Anterior cingulate cortex (tissue), 58 donors: ENCODE measurements at regions not wholly inside any gene's neighbourhood (a gene's known extent, or its start where the extent isn't known, plus 50 kb on each side); places are given as distances from the start of the nearest gene placed in this dataset.
A peak's percentile ranks its signal among the peaks of the same experiment; 100 is the strongest.
"Not testable (repeated sequence)": the region's sequence is repeated elsewhere in the genome, so short reads cannot be mapped to it uniquely, and the experiment has no call there.

Source experiments
- DNase-seq, 58 donors: peaks; one replicate each; lab custom pipeline; 2025; lab: John Stamatoyannopoulos, UW

DNA sequence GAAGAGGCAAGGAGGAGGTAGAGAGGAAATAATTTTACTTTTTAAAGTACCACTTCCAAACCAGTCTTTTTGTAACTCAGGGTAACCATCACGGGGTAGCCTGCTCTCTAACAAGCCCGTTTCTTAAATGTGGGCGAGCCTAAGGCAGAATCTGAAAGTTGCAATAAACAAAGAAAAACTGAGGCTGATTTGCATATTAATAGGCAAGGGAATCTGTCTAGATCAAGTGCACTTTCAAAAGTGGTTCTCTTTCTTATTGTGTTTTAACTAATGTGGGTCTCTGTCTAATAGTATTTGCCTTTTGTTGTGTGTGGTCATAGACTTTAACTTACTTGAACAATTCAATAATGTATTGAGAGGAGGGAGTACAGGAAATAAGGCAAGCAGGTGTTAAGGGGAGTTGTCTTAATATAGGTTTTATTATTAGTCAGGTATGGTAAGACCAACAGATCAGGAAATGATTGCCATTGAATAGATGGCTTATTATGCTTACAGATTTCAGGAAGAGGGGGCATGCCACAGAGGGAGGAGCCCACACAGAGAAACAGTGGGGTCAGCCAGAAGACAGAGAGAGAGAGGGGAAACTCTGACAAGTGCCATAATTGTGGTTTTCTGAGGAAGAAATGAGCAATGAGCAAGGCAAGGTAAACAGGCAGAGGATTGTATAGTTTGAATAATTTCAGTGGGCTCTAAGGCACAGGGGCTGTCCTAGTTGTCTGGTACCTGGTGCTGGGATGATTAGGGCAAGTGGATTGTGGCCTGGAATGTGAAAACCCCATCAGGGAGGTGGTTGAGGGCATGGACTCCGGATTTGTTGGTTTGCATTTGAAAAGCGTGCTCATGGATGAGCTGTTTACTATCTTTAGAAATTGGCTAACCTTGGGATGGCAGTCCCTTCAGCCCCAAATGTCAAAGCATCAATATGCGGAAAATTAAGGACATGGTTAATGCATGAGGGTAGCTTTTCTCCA is 237.2 kb downstream of the TOX3 start:
- DNase-seq = no peak

DNA sequence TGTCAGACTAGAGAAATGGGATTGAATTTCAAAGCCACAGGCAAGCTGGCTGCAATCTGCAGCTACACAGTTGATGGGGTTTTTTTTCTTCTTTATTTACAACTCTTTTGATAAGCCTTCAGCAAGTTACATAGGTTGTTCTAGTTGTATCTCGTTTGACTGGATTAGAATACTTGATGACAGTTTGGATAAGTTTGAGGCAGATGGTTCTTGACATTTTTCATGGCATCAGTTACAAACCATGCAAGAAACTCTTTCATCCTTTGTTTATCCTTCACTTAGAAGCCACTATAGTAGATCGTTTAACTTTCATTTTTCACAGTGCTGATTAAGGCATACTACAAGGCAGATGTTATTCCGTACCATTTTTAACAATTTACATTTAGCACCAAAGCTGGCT is 238.9 kb downstream of the TOX3 start:
- DNase-seq = no peak

DNA sequence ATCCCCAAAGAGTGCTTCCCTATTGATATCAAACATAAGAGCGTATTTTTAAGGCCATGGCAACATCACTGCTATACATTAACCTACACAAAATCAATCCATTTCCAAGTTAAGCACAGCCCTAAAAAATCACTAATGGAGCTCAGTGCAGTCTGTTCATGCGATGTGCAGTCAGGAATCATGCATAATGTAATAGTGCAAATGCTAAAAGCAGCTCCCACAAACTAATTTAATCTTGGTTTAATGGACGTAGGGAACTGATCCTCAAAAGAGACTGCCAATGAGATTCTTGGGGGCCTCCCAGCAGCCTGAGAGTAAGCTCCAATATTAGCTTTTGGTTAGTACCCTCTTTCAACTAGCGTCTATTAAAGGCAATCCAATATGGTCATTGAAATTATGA is 245.9 kb downstream of the TOX3 start:
- no peak for DNase-seq

DNA sequence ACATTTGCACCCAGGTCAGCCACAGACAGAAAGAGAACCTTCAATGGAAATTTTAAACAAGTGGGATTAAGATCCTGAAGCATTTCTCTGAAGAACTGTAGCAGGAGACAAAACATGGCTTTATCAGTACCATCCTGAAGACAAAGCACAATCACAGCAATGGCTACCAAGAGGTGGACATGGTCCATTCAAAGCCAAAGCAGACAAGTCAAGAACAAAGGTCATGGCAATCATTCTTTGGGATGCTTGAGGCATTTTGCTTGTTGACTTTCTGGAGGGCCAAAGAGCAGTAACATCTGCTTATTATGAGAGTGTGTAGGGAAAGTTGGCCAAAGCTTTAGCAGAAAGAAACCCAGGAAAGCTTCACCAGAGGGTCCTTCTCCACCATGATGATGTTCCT is 248.2 kb downstream of the TOX3 start:
- no peak for DNase-seq

DNA sequence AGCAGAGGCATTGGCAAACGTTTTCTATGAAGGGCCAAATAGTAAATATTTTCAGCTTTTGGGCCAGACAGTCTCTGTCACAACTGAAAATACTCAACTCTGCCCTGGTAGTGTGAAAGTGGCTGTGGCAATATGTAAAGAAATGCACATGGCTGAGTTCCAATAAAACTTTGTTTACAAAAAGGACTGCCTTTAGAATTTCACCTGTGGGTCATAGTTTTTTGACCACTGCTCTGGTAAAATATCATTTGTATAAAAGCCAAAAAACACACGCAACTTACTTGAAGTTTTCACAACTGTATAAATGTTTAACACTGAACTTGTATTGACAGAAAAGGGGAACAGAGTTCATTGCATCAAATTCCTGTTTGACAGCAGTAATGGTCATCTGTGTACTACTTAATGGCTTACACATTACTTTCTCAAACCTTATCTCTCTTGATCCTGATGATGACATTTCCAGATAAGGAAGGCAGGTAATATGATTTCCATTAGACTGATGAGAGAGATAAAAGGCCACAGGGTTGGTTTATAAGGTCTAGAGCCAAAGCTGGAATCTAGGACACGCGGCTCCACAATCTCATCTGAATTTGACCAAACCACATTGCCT is 250.1 kb downstream of the TOX3 start:
- not testable (repeated sequence) for DNase-seq

DNA sequence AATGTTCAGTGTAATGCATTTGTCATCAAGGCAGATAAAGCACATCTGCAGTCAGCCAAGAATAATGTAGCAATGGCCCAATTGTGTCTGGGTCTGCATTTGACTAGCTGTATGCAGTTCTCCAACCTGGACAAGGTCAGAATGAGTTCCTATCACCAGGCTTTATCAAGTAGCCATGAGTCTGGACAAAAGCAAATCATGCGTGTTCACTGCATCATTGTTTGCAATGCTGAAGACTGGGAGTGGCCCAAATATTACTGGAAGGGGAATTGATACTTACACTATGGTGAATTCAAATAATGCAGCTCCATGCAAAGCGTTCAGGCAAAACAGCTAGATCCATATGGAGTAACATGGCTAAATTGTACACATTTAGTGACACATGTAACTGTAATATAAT is 250.9 kb downstream of the TOX3 start:
- DNase-seq = no peak

DNA sequence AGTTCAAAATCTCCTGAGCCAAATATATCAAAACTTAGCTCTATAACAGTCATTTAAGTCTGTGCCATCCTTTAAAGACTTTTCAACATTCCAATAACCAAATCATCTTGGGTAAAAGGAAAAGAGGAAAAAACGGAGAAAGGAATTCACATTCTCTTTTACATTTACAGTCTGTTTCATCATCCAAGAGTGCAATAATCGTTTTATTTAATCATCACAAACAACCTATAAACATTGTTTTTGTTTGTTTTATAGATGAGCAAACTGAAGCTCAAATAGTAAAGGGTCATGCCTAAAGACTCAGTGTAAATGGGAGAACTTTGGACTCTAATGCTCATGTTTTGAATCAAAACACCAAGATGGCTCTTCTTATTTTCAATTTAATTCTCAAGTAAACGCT is 252.3 kb downstream of the TOX3 start:
- DNase-seq = no peak

DNA sequence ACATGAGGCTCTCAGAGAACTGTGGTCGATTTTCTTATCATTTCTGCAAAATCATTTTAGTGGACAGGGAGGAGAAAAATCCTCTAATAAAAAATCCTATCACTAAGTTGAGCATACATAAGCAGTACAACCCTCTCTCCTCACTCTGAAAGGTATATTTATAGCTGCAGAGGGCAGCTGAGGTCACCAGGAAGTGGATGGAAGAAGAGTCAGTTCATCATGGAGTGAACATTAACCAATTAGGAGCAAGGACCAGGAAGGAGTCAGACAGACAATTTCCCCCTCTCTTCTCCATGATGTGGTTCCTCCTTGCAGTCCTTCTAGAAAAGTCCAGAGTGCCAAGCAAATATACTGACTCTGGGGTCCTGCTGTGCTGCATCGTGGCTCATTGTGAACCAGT is 253.7 kb downstream of the TOX3 start:
- no peak for DNase-seq

DNA sequence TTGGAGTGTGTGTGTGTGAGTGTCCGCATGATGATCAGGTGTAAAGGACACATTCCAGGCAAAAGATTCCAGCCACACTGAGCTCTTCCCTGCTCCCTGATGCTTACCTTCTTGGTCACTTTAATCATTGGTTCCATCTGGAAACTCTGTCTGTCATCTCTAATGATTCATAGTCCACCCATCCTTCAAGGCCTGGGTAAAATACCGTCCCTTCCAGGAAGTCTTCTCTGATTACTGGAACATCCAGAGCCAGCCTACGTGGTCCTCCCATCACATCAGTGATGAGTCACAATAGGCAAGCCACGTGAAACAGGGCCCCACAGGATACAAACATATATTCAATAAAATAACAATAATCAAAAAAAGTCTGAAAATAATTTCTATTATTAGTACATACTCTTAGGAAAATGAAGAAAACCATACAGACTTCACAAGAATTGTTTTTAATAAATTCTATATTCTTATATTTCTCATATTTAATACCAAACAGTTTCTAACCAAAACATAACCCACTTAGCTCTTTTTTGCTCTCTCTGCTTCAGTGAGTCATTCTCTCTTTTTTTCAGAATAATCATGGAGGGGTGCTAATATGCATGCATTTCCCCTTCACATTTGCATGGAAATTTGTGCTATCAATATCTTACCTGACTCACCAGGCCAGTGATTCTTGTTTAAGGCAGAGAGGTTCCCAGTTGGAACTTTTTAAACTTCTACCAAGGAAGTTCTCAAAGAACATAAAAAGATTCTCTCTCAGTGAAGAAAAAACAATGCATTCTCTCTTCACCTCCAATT is 263.2 kb downstream of the TOX3 start:
- no peak for DNase-seq

DNA sequence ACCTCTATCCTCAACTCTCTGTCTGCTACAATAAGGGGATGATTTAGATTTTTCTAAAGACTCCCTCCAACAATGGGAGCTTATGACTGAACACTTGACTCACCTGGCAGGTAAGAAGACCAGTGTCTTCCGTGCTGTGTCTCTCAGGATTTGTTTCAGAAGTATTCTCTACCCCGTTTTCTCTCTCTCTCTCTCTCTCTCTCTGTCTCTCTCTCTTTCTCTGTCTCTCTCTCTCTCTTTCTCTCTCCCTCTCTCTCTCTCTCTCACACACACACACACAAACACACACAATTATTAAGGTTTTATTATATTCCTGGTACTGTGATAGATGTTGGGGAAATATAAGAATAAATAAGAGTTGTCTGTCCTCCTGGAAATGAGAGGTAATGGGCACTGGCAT is 263.9 kb downstream of the TOX3 start:
- no peak for DNase-seq

DNA sequence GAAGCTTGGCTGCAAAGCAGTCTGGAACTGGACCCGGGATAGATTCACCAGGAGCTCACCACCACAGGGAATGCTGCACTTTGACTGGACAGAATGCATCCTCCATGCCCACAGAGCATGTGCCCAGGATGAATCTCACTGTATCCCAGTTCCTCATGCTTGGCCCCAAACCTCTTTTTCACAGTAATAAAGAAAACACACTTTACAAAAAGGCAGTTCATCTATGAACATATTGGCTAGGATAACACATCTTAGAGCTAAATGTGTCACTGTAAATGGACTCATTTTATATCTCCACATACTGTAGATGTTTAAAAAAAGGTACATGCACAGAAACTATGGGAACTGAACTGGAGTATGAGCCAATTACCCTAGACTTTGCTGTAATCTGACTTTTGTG is 266.9 kb downstream of the TOX3 start:
- DNase-seq = no peak

DNA sequence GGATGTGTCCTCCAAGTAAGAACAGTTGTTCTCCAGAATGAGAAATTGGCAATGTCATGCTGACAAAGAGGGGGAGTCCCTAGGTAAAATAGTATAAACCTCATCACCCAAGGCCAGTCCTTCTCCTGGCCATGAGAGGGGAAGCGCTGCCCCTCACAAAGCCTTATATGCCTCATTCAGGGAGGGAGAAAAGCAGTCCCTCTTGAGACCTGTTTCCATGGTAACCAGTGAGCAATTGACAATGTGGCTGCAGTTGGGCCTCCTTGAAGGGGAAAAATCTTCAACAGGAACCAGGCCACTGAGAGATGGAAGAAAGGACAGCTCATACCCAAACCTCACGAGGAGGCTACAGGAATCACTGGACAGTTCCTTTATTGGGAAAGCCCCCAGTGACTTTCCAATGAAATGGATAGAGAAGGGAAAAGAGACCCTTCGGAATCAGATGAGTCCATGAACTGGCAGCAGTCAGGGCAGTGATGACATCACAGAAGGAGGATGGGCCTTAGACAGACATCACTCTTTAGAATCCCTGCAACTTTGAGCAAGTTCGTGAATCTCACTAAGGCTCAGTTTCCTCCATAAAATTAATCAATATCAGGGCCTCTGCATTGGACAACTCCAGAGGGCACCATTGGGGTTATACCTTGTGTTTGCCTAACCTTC is 275.7 kb downstream of the TOX3 start:
- DNase-seq = peak in 3 of 58 donors; percentile 4 to 26 (median 6)

DNA sequence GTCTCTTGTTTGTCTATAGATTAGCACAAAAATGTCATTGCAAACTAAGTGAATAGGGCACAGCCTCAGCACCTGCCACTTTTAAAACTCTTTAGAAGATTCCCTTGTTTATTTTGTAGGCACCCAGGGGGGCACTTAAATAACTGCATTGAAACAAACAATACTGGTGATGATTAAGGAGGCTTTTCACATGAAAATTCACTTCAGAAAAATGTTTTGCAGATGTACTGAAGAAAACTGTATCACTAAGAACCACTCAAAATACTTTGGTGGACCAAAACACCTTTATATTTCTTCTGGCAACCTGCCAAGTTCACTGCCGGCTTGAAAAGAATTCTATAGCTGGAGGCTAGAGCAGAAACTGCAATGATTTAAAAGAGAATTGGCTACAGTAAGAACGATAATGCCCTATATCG is 281.5 kb downstream of the TOX3 start:
- DNase-seq = no peak

DNA sequence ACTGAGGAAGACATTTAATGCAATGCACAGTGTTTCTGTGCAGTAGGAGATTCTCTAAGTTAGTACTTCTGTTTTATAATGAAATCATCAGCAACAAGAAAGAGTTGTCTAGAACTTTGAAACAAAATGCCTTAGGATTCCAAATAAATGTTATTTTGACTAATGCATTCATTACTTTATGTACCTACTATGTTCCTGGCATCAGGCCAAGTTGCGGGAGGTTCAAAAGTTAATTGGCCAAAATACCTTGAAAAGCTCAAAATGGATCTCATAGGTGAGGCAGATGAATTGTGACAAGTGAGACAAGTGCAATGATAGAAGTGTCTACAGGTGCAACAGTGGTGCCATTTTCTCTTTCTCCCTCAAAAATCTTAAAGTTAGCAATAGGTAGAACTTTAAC is 289.4 kb downstream of the TOX3 start:
- no peak for DNase-seq

DNA sequence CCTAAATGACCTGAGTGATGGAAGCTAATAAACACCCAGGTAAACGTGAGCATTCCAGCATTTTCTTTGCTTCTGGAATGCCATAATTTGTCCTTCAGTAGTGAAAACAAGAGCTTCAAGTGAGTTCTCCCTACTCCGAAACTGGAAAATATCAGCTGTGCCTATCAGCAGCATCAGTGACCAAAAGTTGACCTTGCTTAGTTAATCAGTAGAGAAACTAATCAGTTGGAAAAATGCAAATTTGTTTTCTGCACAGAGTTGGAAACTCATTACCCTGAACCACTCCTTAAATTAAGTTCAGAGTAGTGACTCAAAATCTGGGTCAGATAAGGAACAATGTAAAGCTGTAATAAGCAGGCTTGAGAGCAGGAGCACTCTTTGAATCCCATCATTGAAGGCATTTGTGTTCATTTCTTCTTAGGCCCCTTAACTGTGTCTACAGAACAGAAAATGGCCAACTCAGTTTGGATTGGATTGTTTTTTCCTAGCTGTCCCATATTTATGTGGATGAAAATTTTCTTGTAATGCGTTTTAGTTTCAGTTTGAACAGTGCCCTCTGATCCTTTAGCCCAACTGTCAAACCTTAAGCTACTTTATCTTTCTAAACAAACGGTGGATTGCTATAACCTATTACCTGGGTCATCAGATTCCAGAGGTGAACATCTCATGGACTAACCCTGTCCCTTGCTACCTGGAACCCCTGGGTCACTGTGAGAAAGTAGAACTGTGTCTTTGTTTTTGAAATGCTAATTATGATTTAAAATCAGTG is 290.4 kb downstream of the TOX3 start:
- DNase-seq = no peak

DNA sequence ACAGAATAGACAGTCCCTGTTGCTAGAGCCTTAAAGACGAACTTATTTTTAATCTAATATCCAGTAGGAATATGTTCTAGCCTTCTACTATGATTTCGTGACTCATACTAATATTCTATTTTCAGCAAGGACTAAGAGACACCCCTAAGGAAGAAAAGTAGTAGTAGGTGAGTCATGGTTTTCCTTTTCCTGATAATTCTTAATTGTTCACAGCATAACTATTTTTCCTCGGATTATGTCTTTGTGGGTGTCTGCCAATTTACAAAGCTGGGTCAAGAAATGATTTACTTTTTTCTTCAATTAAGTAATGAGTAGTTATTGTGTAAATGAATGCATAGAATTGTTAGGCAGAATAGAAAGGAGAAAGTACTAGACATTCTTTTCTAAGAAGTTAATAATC is 292.2 kb downstream of the TOX3 start:
- no peak for DNase-seq

DNA sequence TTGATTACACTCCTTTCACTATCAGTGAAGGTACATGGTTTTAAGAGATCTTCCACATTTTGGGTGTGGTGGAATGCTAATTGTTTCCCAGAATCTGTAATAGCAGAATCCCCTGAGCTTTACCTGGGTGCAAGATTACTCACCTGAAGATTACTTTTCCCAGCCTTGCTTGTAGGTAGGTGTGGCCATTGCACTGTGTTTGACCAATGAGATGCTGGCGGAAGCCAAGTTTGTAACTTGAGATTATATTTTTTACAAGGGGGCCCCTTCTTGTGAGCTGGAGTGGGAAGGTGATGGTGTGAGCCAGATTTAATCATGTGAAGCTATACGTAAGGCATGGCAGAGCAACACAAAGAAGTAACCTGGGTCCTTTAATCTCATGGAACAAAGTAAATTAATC is 294.3 kb downstream of the TOX3 start:
- DNase-seq = no peak

DNA sequence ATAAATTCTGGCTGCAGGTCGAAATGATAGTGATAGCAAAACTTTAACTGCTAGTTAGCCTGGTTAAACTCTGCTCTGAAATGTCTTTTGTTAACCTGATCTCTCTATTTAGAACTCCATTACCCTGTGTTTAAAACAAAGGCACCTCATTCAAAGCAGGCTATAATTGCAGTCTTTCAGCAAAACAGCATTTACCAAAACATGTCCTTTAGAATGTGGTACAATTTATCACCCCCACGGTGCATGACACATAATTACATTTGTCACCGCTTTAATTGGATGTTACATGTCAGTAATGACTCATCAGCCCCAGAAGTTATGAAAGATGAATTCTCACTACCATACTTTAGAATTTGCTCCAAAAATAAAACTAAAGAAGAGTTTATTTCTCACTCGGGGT is 295.4 kb downstream of the TOX3 start:
- peak in 1 of 58 donors; percentile 10 for DNase-seq

DNA sequence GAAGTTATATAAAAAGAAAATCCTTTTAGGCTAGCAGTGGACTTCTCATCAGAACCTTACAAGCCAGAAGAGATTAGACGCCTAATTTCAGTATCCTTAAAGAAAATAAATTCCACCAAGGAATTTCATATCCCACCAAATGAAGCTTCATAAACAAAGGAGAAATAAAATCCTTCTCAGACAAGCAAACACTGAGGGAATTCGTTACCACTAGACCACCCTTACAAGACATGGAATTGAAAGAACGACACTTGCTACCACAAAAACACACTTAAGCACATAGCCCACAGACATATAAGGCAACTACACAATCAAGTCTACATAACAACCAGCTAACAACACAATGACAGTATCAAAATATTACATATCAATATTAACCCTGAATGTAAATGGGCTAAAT is 299.2 kb downstream of the TOX3 start:
- DNase-seq = no peak

DNA sequence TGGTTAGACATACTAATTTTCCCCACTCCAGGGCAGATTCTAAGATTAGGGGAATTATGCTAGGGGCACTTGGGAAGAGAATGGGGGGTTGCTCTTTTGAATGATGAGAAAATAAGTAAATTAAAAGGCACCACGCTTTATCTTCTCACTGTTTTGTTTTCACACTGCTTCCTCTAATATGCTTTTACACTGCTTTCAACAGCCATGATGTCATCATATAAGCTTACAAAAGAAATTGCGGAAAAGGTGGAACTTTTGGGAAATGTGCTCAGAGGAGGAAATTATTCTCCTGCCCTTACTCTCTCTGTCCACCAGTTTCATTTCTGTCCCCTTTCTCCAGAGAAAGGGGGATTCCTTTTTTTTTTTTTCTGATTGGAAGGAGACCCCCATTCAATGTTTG is 308.2 kb downstream of the TOX3 start:
- DNase-seq = no peak
